SK-N-SH treated with all-trans-retinoic acid at 6 μM for 48 hours (cell line): ENCODE measurements at regions not wholly inside any gene's neighbourhood (a gene's known extent, or its start where the extent isn't known, plus 50 kb on each side); places are given as distances from the start of the nearest gene placed in this dataset.

Source experiments
- ATAC-seq: fragments of 200-7000 bp; cut with Tn5 transposase; 3 replicates; pipeline ENCODE4 v1.9.1; 2020; ENCODE audit warnings: mild to moderate bottlenecking, moderate library complexity
- ARNTL ChIP-seq: fragments of 450-650 bp; formaldehyde crosslinking; IDR thresholded peaks from 2 replicates; pipeline ENCODE4 v1.5.0; 2020; ENCODE audit warnings: low read depth, mild to moderate bottlenecking, moderate library complexity, borderline replicate concordance
- BACH2 ChIP-seq: fragments of 250-450 bp; sonication (Bioruptor Pico); IDR thresholded peaks from 2 replicates; pipeline ENCODE4 v1.9.0; 2021; ENCODE audit warnings: mild to moderate bottlenecking, borderline replicate concordance
- CSDC2 ChIP-seq: fragments of 250-450 bp; sonication (Bioruptor Pico); IDR thresholded peaks from 2 replicates; pipeline ENCODE4 v1.5.0; 2020; ENCODE audit warnings: mild to moderate bottlenecking, moderate library complexity
- ESRRG ChIP-seq: fragments of 250-450 bp; sonication (Bioruptor Pico); IDR thresholded peaks from 2 replicates; pipeline ENCODE4 v1.6.1; 2021; ENCODE audit warnings: mild to moderate bottlenecking
- GLIS3 ChIP-seq: fragments of 250-450 bp; sonication (Bioruptor Pico); IDR thresholded peaks from 2 replicates; pipeline ENCODE4 v1.5.0; 2020; ENCODE audit warnings: mild to moderate bottlenecking, moderate library complexity
- ISL1 ChIP-seq: fragments of 250-450 bp; sonication (Bioruptor Pico); IDR thresholded peaks from 2 replicates; pipeline ENCODE4 v2.1.2; 2022; ENCODE audit warnings: mild to moderate bottlenecking, moderate library complexity
- OSR1 ChIP-seq: fragments of 250-450 bp; sonication (Bioruptor Pico); IDR thresholded peaks from 2 replicates; pipeline ENCODE4 v1.8.0; 2022; ENCODE audit warnings: moderate library complexity, mild to moderate bottlenecking, inconsistent platforms
- PPARA ChIP-seq: fragments of 250-450 bp; sonication (Bioruptor Pico); IDR thresholded peaks from 2 replicates; pipeline ENCODE4 v1.5.0; 2020; ENCODE audit warnings: mild to moderate bottlenecking, borderline replicate concordance
- RARB ChIP-seq: fragments of 250-450 bp; sonication (Bioruptor Pico); IDR thresholded peaks from 2 replicates; pipeline ENCODE4 v1.8.0; 2021; ENCODE audit warnings: mild to moderate bottlenecking, moderate library complexity
- SNAI2 ChIP-seq: fragments of 250-450 bp; sonication (Bioruptor Pico); IDR thresholded peaks from 2 replicates; pipeline ENCODE4 v1.5.0; 2020; ENCODE audit warnings: mild to moderate bottlenecking, moderate library complexity
- TCF4 ChIP-seq: fragments of 250-450 bp; sonication (Bioruptor Pico); IDR thresholded peaks from 2 replicates; pipeline ENCODE4 v1.8.0; 2021; ENCODE audit warnings: mild to moderate bottlenecking, moderate library complexity, borderline replicate concordance
- TOX ChIP-seq: fragments of 250-450 bp; sonication (Bioruptor Pico); IDR thresholded peaks from 2 replicates; pipeline ENCODE4 v1.8.0; 2021; ENCODE audit warnings: mild to moderate bottlenecking, moderate library complexity, borderline replicate concordance
- ZC3H10 ChIP-seq: fragments of 250-450 bp; sonication (Bioruptor Pico); IDR thresholded peaks from 2 replicates; pipeline ENCODE4 v1.5.1; 2021; ENCODE audit warnings: mild to moderate bottlenecking, moderate library complexity
- ZFP3 ChIP-seq: fragments of 250-450 bp; sonication (Bioruptor Pico); IDR thresholded peaks from 2 replicates; pipeline ENCODE4 v1.5.0; 2020; ENCODE audit warnings: mild to moderate bottlenecking, moderate library complexity
- ZFP30 ChIP-seq: fragments of 450-650 bp; formaldehyde crosslinking; IDR thresholded peaks from 2 replicates; pipeline ENCODE4 v1.5.0; 2022; ENCODE audit warnings: mild to moderate bottlenecking, moderate library complexity
- ZNF565 ChIP-seq: fragments of 450-650 bp; formaldehyde crosslinking; conservative IDR thresholded peaks from 2 replicates; pipeline ENCODE4 v1.5.0; 2020; ENCODE audit warnings: low read depth, mild to moderate bottlenecking, moderate library complexity
- ZNF70 ChIP-seq: fragments of 450-650 bp; formaldehyde crosslinking; IDR thresholded peaks from 2 replicates; pipeline ENCODE4 v1.5.0; 2020; ENCODE audit warnings: mild to moderate bottlenecking, moderate library complexity
- ZNF8 ChIP-seq: fragments of 450-650 bp; formaldehyde crosslinking; IDR thresholded peaks from 2 replicates; pipeline ENCODE4 v1.5.0; 2020; ENCODE audit warnings: mild to moderate bottlenecking, moderate library complexity
- TF ChIP-seq, protein P1 (sequence below): fragments of 250-450 bp; sonication (Bioruptor Pico); IDR thresholded peaks from 2 replicates; pipeline ENCODE4 v1.8.0; 2021; ENCODE audit warnings: low read depth, mild to moderate bottlenecking, moderate library complexity, borderline replicate concordance
- TF ChIP-seq, protein P2 (sequence below): fragments of 250-450 bp; sonication (Bioruptor Pico); IDR thresholded peaks from 2 replicates; pipeline ENCODE4 v1.5.0; 2020; ENCODE audit warnings: mild to moderate bottlenecking, moderate library complexity
- TF ChIP-seq, protein P3 (sequence below): fragments of 250-450 bp; sonication (Bioruptor Pico); IDR thresholded peaks from 2 replicates; pipeline ENCODE4 v1.8.0; 2020; ENCODE audit warnings: mild to moderate bottlenecking, moderate library complexity, borderline replicate concordance
- TF ChIP-seq, protein P4 (sequence below): fragments of 250-450 bp; sonication (Bioruptor Pico); IDR thresholded peaks from 2 replicates; pipeline ENCODE4 v1.5.1; 2021; ENCODE audit warnings: mild to moderate bottlenecking, moderate library complexity

DNA sequence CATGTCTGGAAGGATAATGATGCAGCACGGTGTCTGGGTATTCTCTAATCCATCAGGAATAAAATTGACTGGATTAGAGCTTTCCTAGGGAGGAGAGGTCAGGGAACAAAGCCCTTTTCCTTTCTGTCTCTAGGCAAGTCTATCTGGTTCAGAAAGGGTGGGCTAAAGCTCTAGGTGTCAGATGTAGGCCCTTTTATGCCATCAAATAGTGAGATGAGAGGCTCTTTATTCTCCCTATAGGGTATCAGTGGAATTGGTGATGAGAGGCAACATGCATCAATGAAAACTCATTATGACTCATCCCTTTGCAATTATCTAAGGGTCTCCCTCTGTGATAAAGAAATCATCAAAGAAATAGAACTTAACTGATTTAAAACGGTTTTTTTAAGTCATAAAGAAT is 328.0 kb upstream of the CRIM1 start:
- no peak for ATAC-seq
- TF ChIP-seq ESRRG (CRISPR knock-in tag): no peak
- no peak for TF ChIP-seq ZC3H10 (CRISPR knock-in tag)
- TF ChIP-seq ZNF8 (CRISPR knock-in tag): no peak
- no peak for TF ChIP-seq SNAI2 (CRISPR knock-in tag)
- no peak for TF ChIP-seq ZNF70 (CRISPR knock-in tag)
- TF ChIP-seq TCF4 (CRISPR knock-in tag): no peak
- TF ChIP-seq, protein P1, sequence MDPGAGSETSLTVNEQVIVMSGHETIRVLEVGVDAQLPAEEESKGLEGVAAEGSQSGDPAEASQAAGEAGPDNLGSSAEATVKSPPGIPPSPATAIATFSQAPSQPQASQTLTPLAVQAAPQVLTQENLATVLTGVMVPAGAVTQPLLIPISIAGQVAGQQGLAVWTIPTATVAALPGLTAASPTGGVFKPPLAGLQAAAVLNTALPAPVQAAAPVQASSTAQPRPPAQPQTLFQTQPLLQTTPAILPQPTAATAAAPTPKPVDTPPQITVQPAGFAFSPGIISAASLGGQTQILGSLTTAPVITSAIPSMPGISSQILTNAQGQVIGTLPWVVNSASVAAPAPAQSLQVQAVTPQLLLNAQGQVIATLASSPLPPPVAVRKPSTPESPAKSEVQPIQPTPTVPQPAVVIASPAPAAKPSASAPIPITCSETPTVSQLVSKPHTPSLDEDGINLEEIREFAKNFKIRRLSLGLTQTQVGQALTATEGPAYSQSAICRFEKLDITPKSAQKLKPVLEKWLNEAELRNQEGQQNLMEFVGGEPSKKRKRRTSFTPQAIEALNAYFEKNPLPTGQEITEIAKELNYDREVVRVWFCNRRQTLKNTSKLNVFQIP (CRISPR knock-in tag): no peak
- TF ChIP-seq TOX (CRISPR knock-in tag): no peak
- no peak for TF ChIP-seq PPARA (CRISPR knock-in tag)
- TF ChIP-seq, protein P2, sequence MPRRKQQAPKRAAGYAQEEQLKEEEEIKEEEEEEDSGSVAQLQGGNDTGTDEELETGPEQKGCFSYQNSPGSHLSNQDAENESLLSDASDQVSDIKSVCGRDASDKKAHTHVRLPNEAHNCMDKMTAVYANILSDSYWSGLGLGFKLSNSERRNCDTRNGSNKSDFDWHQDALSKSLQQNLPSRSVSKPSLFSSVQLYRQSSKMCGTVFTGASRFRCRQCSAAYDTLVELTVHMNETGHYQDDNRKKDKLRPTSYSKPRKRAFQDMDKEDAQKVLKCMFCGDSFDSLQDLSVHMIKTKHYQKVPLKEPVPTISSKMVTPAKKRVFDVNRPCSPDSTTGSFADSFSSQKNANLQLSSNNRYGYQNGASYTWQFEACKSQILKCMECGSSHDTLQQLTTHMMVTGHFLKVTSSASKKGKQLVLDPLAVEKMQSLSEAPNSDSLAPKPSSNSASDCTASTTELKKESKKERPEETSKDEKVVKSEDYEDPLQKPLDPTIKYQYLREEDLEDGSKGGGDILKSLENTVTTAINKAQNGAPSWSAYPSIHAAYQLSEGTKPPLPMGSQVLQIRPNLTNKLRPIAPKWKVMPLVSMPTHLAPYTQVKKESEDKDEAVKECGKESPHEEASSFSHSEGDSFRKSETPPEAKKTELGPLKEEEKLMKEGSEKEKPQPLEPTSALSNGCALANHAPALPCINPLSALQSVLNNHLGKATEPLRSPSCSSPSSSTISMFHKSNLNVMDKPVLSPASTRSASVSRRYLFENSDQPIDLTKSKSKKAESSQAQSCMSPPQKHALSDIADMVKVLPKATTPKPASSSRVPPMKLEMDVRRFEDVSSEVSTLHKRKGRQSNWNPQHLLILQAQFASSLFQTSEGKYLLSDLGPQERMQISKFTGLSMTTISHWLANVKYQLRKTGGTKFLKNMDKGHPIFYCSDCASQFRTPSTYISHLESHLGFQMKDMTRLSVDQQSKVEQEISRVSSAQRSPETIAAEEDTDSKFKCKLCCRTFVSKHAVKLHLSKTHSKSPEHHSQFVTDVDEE (CRISPR knock-in tag): no peak
- TF ChIP-seq RARB (CRISPR knock-in tag): no peak
- TF ChIP-seq ISL1 (CRISPR knock-in tag): no peak
- TF ChIP-seq, protein P3, sequence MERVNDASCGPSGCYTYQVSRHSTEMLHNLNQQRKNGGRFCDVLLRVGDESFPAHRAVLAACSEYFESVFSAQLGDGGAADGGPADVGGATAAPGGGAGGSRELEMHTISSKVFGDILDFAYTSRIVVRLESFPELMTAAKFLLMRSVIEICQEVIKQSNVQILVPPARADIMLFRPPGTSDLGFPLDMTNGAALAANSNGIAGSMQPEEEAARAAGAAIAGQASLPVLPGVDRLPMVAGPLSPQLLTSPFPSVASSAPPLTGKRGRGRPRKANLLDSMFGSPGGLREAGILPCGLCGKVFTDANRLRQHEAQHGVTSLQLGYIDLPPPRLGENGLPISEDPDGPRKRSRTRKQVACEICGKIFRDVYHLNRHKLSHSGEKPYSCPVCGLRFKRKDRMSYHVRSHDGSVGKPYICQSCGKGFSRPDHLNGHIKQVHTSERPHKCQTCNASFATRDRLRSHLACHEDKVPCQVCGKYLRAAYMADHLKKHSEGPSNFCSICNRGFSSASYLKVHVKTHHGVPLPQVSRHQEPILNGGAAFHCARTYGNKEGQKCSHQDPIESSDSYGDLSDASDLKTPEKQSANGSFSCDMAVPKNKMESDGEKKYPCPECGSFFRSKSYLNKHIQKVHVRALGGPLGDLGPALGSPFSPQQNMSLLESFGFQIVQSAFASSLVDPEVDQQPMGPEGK (CRISPR knock-in tag): no peak
- TF ChIP-seq BACH2: no peak

DNA sequence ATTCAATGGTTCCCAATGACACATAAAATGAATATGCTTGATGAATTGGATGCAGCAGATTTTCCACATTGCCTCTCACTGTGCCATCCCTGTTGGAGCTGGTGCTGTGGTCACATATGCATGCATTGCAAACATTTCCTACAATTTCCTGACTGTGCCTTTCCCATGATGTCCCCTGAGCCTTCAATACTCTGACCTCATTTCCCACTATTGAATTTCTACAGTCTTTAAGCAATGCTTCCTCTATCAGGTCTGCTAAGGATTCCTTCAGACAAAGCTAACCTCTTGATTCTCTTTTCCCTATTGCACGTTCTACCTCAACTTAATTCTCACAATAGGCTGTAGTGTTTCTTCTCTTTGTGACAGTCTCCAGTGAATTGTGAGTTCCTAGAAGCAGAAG is 342.5 kb upstream of the CRIM1 start:
- no peak for ATAC-seq
- TF ChIP-seq TOX (CRISPR knock-in tag) (no peak), BACH2 (no peak), ARNTL (no peak), ZNF565 (CRISPR knock-in tag) (no peak), RARB (CRISPR knock-in tag) (no peak), ZFP30 (CRISPR knock-in tag) (no peak), GLIS3 (CRISPR knock-in tag) (no peak), ESRRG (CRISPR knock-in tag) (no peak), PPARA (CRISPR knock-in tag) (no peak), ZFP3 (no peak)
- TF ChIP-seq, protein P4, sequence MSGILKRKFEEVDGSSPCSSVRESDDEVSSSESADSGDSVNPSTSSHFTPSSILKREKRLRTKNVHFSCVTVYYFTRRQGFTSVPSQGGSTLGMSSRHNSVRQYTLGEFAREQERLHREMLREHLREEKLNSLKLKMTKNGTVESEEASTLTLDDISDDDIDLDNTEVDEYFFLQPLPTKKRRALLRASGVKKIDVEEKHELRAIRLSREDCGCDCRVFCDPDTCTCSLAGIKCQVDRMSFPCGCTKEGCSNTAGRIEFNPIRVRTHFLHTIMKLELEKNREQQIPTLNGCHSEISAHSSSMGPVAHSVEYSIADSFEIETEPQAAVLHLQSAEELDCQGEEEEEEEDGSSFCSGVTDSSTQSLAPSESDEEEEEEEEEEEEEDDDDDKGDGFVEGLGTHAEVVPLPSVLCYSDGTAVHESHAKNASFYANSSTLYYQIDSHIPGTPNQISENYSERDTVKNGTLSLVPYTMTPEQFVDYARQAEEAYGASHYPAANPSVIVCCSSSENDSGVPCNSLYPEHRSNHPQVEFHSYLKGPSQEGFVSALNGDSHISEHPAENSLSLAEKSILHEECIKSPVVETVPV (CRISPR knock-in tag): no peak

DNA sequence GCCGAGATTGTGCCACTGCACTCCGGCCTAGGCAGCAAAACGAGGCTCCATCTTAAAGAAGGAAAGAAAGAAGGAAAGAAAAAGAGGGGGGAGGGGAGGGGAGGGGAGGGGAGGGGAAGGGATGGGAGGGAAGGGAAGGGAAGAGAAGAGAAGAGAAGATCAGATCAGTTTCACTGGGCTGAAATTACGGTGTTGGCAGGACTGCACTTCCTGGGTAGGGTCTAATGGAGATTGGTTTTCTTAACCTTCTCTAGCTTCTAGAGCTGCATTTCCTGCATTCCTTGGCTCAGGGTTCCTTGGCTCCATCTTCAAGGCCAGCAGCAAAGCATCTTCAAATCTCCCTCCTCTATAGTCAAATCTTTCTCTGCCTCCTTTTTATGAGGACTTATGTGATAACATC is 349.1 kb upstream of the CRIM1 start:
- no peak for TF ChIP-seq ARNTL
- no peak for TF ChIP-seq ISL1 (CRISPR knock-in tag)
- TF ChIP-seq GLIS3 (CRISPR knock-in tag): no peak
- no peak for TF ChIP-seq ZNF8 (CRISPR knock-in tag)
- TF ChIP-seq RARB (CRISPR knock-in tag): no peak
- TF ChIP-seq TOX (CRISPR knock-in tag): no peak
- TF ChIP-seq, protein P3 (CRISPR knock-in tag): no peak
- no peak for TF ChIP-seq PPARA (CRISPR knock-in tag)
- no peak for TF ChIP-seq CSDC2 (CRISPR knock-in tag)
- no peak for TF ChIP-seq ZFP30 (CRISPR knock-in tag)
- TF ChIP-seq ZNF565 (CRISPR knock-in tag): no peak
- TF ChIP-seq OSR1: no peak
- TF ChIP-seq, protein P4 (CRISPR knock-in tag): no peak
- no peak for TF ChIP-seq TCF4 (CRISPR knock-in tag)
- no peak for ATAC-seq
